H1 (cell line): ENCODE measurements at regions not wholly inside any gene's neighbourhood (a gene's known extent, or its start where the extent isn't known, plus 50 kb on each side); places are given as distances from the start of the nearest gene placed in this dataset.

Source experiments
- CTCF ChIA-PET: fragments of 300-600 bp; sonication (Branson Sonifier 250); formaldehyde crosslinking; loops from one replicate; lab custom pipeline; 2021; ENCODE audit not compliant: partially characterized antibody; lab: Charles Lee
- POLR2A ChIA-PET: fragments of 300-600 bp; sonication (Branson Sonifier 250); formaldehyde crosslinking; loops from one replicate; lab custom pipeline; 2021; ENCODE audit warnings: inconsistent platforms; ENCODE audit not compliant: partially characterized antibody; lab: Charles Lee
- DNase-seq, 2 experiments: peaks; one replicate each; pipeline versions ENCODE4 v3.0.0 to v3.0.0-alpha.2; 2010 to 2022; ENCODE audit warnings: low spot score in 2 of 2, low read depth in 1 of 2, mixed read lengths in 1 of 2
- FAIRE-seq: peaks from 2 replicates; lab custom pipeline; 2011; peaks lifted over from hg19 to GRCh38; lab: Jason Lieb, UNC
- H2AFZ ChIP-seq: 2 replicates; pipeline ENCODE4 v1.8.1; 2012; ENCODE audit warnings: low read length, inconsistent platforms
- H2AK5ac ChIP-seq: 2 replicates; pipeline ENCODE4 v1.6.1; 2013; ENCODE audit warnings: low read depth, low read length
- H2BK120ac ChIP-seq: replicated peaks from 2 replicates; pipeline ENCODE3; 2013; ENCODE audit warnings: low read depth, low read length, inconsistent platforms
- H2BK12ac ChIP-seq: 2 replicates; pipeline ENCODE4 v1.6.1; 2013; ENCODE audit warnings: low read depth, low read length
- H2BK15ac ChIP-seq: 2 replicates; pipeline ENCODE4 v1.6.1; 2013; ENCODE audit warnings: low read length
- H2BK20ac ChIP-seq: 2 replicates; pipeline ENCODE4 v1.6.1; 2013; ENCODE audit warnings: low read length
- H2BK5ac ChIP-seq: 2 replicates; pipeline ENCODE4 v1.6.1; 2013; ENCODE audit warnings: low read depth, low read length
- H3K14ac ChIP-seq: 2 replicates; pipeline ENCODE4 v1.6.1; 2013; ENCODE audit warnings: inconsistent platforms; ENCODE audit not compliant: insufficient read length
- H3K18ac ChIP-seq: 2 replicates; pipeline ENCODE4 v1.6.1; 2013; ENCODE audit warnings: low read length; ENCODE audit errors: extremely low read depth
- H3K23ac ChIP-seq: 2 replicates; pipeline ENCODE4 v1.6.1; 2013; ENCODE audit warnings: inconsistent platforms; ENCODE audit not compliant: insufficient read length
- H3K23me2 ChIP-seq: 2 replicates; pipeline ENCODE4 v1.6.1; 2013; ENCODE audit warnings: low read depth, low read length
- H3K27ac ChIP-seq: 2 replicates; pipeline ENCODE4 v1.6.1; 2011; ENCODE audit warnings: low read depth, low read length, inconsistent platforms
- H3K27me3 ChIP-seq, 4 experiments: replicated peaks in 1 of 4; 1 replicate in 1 of 4; 2 replicates in 3 of 4; pipeline versions ENCODE4 v1.6.1 to v1.8.1; 2011 to 2013; ENCODE audit warnings: low read length in 3 of 4, mild to moderate bottlenecking in 3 of 4, inconsistent platforms in 2 of 4, mixed read lengths in 2 of 4, moderate library complexity in 1 of 4; ENCODE audit not compliant: control insufficient read depth in 3 of 4, insufficient read depth in 3 of 4; ENCODE audit errors: extremely low read depth in 1 of 4
- H3K36me3 ChIP-seq, 4 experiments: 2 replicates each; pipeline versions ENCODE4 v1.6.1 to v1.8.1; 2011 to 2013; ENCODE audit warnings: mild to moderate bottlenecking in 4 of 4, low read length in 3 of 4, moderate library complexity in 2 of 4, control low read depth in 1 of 4, inconsistent platforms in 1 of 4; ENCODE audit not compliant: insufficient read depth in 4 of 4, control insufficient read depth in 2 of 4
- H3K4ac ChIP-seq: replicated peaks from 2 replicates; pipeline ENCODE3; 2013; ENCODE audit warnings: low read length, low read depth, mixed read lengths, inconsistent platforms; ENCODE audit not compliant: insufficient read length
- H3K4me1 ChIP-seq, 4 experiments: replicated peaks in 1 of 4; 1 replicate in 1 of 4; 2 replicates in 3 of 4; pipeline versions ENCODE4 v1.6.1 to v1.8.1; 2011 to 2013; ENCODE audit warnings: low read length in 3 of 4, inconsistent platforms in 2 of 4, mixed read lengths in 1 of 4; ENCODE audit not compliant: insufficient read depth in 4 of 4, control insufficient read depth in 3 of 4
- H3K4me2 ChIP-seq, 2 experiments: 2 replicates each; pipeline versions ENCODE4 v1.6.1 to v1.8.1; 2011 to 2013; ENCODE audit warnings: low read depth in 2 of 2, low read length in 2 of 2, control low read depth in 1 of 2, inconsistent platforms in 1 of 2, mild to moderate bottlenecking in 1 of 2; ENCODE audit not compliant: insufficient read depth in 1 of 2
- H3K4me3 ChIP-seq, 4 experiments: fragments of 200-600, 300-600 bp in 1 of 4; sonication (generic), shearing (Covaris generic), sonication (Bioruptor Twin) in 1 of 4; 2 replicates each; pipeline versions ENCODE4 v1.5.1 to v1.8.1; 2011 to 2016; ENCODE audit warnings: low read length in 4 of 4, low read depth in 3 of 4, control low read depth in 2 of 4, inconsistent platforms in 2 of 4, mild to moderate bottlenecking in 2 of 4, mixed read lengths in 1 of 4, moderate library complexity in 1 of 4; ENCODE audit not compliant: insufficient read depth in 2 of 4; ENCODE audit errors: extremely low read depth in 1 of 4
- H3K56ac ChIP-seq: replicated peaks from 2 replicates; pipeline ENCODE3; 2013; ENCODE audit warnings: low read depth, mild to moderate bottlenecking, mixed read lengths, low read length, inconsistent platforms; ENCODE audit not compliant: insufficient read length
- H3K79me1 ChIP-seq: 2 replicates; pipeline ENCODE4 v1.6.1; 2013; ENCODE audit warnings: low read depth, low read length, control low read depth
- H3K79me2 ChIP-seq, 2 experiments: 2 replicates each; pipeline versions ENCODE4 v1.6.1 to v1.8.1; 2012 to 2013; ENCODE audit warnings: low read length in 2 of 2, mild to moderate bottlenecking in 2 of 2, inconsistent platforms in 1 of 2; ENCODE audit not compliant: insufficient read depth in 2 of 2, control insufficient read depth in 1 of 2
- H3K9ac ChIP-seq, 4 experiments: replicated peaks in 1 of 4; 1 replicate in 1 of 4; 2 replicates in 3 of 4; pipeline versions ENCODE4 v1.6.1 to v1.8.1; 2011 to 2013; ENCODE audit warnings: low read depth in 3 of 4, low read length in 3 of 4, control low read depth in 2 of 4, mild to moderate bottlenecking in 2 of 4, moderate library complexity in 2 of 4, inconsistent platforms in 1 of 4; ENCODE audit errors: extremely low read depth in 1 of 4
- H3K9me3 ChIP-seq, 2 experiments: 2 replicates each; pipeline versions ENCODE4 v1.6.1 to v1.8.1; 2012 to 2013; ENCODE audit warnings: mild to moderate bottlenecking in 2 of 2, moderate library complexity in 2 of 2, control low read depth in 1 of 2, inconsistent platforms in 1 of 2, low read depth in 1 of 2, low read length in 1 of 2, mixed read lengths in 1 of 2; ENCODE audit not compliant: insufficient read depth in 2 of 2
- H4K20me1 ChIP-seq, 2 experiments: replicated peaks in 1 of 2; 2 replicates each; pipeline versions ENCODE3 to v1.8.1; 2011 to 2013; ENCODE audit warnings: inconsistent platforms in 2 of 2, low read length in 2 of 2, mild to moderate bottlenecking in 1 of 2; ENCODE audit not compliant: insufficient read depth in 2 of 2, control insufficient read depth in 1 of 2
- H4K5ac ChIP-seq: 2 replicates; pipeline ENCODE4 v1.6.1; 2013; ENCODE audit warnings: low read length, low read depth, mixed read lengths, inconsistent platforms; ENCODE audit not compliant: insufficient read length
- H4K8ac ChIP-seq: 2 replicates; pipeline ENCODE4 v1.8.0; 2013; ENCODE audit warnings: mild to moderate bottlenecking, moderate library complexity, low read length, inconsistent platforms; ENCODE audit not compliant: insufficient read depth; ENCODE audit errors: extremely low read depth
- H4K91ac ChIP-seq: replicated peaks from 2 replicates; pipeline ENCODE3; 2013; ENCODE audit warnings: low read length, mixed read lengths, inconsistent platforms; ENCODE audit not compliant: insufficient read length
- ASH2L ChIP-seq: fragments of 200-600, 300-600 bp; sonication (generic); IDR thresholded peaks from one replicate; pipeline ENCODE4 v1.7.1; 2017; ENCODE audit warnings: low read length
- FOSL1 ChIP-seq: IDR thresholded peaks from 2 replicates; pipeline ENCODE4 v1.6.1; 2011; ENCODE audit warnings: mild to moderate bottlenecking, low read depth, low read length, moderate library complexity; ENCODE audit not compliant: insufficient read depth
- GABPA ChIP-seq: IDR thresholded peaks from 2 replicates; pipeline ENCODE4 v1.6.1; 2011; ENCODE audit warnings: mild to moderate bottlenecking, low read length, moderate library complexity, borderline replicate concordance; ENCODE audit not compliant: insufficient read depth
- KDM5A ChIP-seq: fragments of 200-600 bp; IDR thresholded peaks from 2 replicates; pipeline ENCODE4 v1.7.1; 2012; ENCODE audit warnings: mild to moderate bottlenecking, low read length, inconsistent platforms, mixed read lengths
- NANOG ChIP-seq: IDR thresholded peaks from 2 replicates; pipeline ENCODE4 v1.6.1; 2011; ENCODE audit warnings: low read length, low read depth, mild to moderate bottlenecking, inconsistent platforms; ENCODE audit not compliant: insufficient read depth, poor library complexity, severe bottlenecking
- POLR2A ChIP-seq, 2 experiments: IDR thresholded peaks; 1 replicate in 1 of 2; 2 replicates in 1 of 2; pipeline ENCODE4 v1.6.1; 2011; ENCODE audit warnings: low read depth in 2 of 2, low read length in 2 of 2, mild to moderate bottlenecking in 2 of 2; ENCODE audit errors: control extremely low read depth in 1 of 2
- RAD21 ChIP-seq, 2 experiments: IDR thresholded peaks in 1 of 2; conservative IDR thresholded peaks in 1 of 2; 2 replicates each; pipeline ENCODE4 v1.6.1; 2011; ENCODE audit warnings: low read depth in 2 of 2, low read length in 2 of 2, improper control_type of control experiment in 1 of 2, inconsistent platforms in 1 of 2, mild to moderate bottlenecking in 1 of 2, moderate library complexity in 1 of 2
- SIRT6 ChIP-seq: IDR thresholded peaks from one replicate; pipeline ENCODE4 v1.7.1; 2012; ENCODE audit warnings: low read length, inconsistent platforms
- SP1 ChIP-seq: IDR thresholded peaks from 2 replicates; pipeline ENCODE4 v1.6.1; 2011; ENCODE audit warnings: low read depth, low read length
- SRF ChIP-seq: IDR thresholded peaks from 2 replicates; pipeline ENCODE4 v1.6.1; 2011; ENCODE audit warnings: mild to moderate bottlenecking, low read depth, low read length, moderate library complexity
- TEAD4 ChIP-seq: IDR thresholded peaks from 2 replicates; pipeline ENCODE4 v1.6.1; 2012; ENCODE audit warnings: low read depth, low read length, inconsistent platforms, mixed read lengths

GRCh38 chr12:7581625-7582024 is 78.0 kb upstream of the CD163 start:
- H2BK15ac ChIP-seq, result no peak overlapping the region
- H2BK5ac ChIP-seq, result no peak overlapping the region
- ChIA-PET CTCF (interaction anchor here (1.0 kb wide), 1 partner anchor 88 kb away, joined by 3 read pairs; no protein-coding TSS in a partner anchor), POLR2A (no interaction called here)
- no peak overlapping the region for H2AK5ac ChIP-seq
- no peaks in the 10 kb centered on the region for H3K79me2 ChIP-seq
- H3K27ac ChIP-seq, result no peak overlapping the region
- no peak overlapping the region for H3K18ac ChIP-seq
- no peak overlapping the region for H4K8ac ChIP-seq
- no peaks in the 10 kb centered on the region for H3K79me1 ChIP-seq
- TF ChIP-seq ASH2L (no peak), TEAD4 (no peak), RAD21 (IDR thresholded peaks at IDR 0.05 in 1 of 2, conservative IDR thresholded peaks at IDR 0.05 in 1 of 2; ENCODE audit: low read depth in 2 of 2, low read length in 2 of 2) (no peak), GABPA (no peak), SIRT6 (no peak), NANOG (no peak), FOSL1 (no peak), SP1 (no peak), SRF (no peak), KDM5A (no peak), POLR2A (IDR thresholded peaks at IDR 0.05; ENCODE audit: control extremely low read depth in 1 of 2, low read depth in 2 of 2, low read length in 2 of 2) (no peak)
- no peak overlapping the region for H3K4ac ChIP-seq
- no peak overlapping the region for H3K4me3 ChIP-seq
- H3K36me3 ChIP-seq, result no peaks in the 10 kb centered on the region
- H3K9ac ChIP-seq, result no peak overlapping the region
- DNase-seq (no peak), FAIRE-seq (no peak)
- no peak overlapping the region for H4K91ac ChIP-seq
- H2BK120ac ChIP-seq, result no peak overlapping the region
- no peak overlapping the region for H3K14ac ChIP-seq
- no peak overlapping the region for H3K4me2 ChIP-seq
- H3K23me2 ChIP-seq, result no peaks in the 10 kb centered on the region
- no peak overlapping the region for H3K56ac ChIP-seq
- no peak overlapping the region for H3K23ac ChIP-seq
- H2BK20ac ChIP-seq, result no peak overlapping the region
- H4K20me1 ChIP-seq, result no peaks in the 10 kb centered on the region
- H2AFZ ChIP-seq, result no peak overlapping the region
- H3K27me3 ChIP-seq, result no peaks in the 10 kb centered on the region
- H3K9me3 ChIP-seq, result no peaks in the 10 kb centered on the region
- no peak overlapping the region for H2BK12ac ChIP-seq
- H3K4me1 ChIP-seq, result no peaks in the 10 kb centered on the region; a peak in 1 of 7 replicates
- H4K5ac ChIP-seq, result no peak overlapping the region
